ENCODE measurements at regions not wholly inside any gene's neighbourhood (a gene's known extent, or its start where the extent isn't known, plus 50 kb on each side); places are given as distances from the start of the nearest gene placed in this dataset.

DNA sequence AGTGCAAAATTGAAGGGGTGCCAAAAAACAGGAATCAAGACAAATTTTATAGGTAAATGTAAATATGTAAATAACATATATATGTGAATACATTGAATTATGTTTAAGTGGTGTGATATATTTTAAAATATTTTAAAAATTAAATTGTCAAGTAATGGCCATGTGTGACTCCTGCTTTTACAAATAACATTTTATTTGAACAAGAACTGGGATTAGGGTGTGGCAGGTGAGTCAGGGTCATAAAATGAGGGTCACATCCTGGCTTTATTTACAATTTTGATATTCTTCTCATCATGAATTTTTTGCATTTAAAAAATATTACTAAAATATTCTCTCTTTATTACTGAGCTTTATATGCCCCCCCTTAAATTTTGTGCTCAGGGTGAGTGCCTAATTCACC lies 601.1 kb upstream of the MAN1A1 start:
- no peaks in the 10 kb centered on the region for H3K36me3 ChIP-seq (ENCODE audit: control insufficient read depth, insufficient read depth, low read length)
- no peak overlapping the region for H2BK5ac ChIP-seq (ENCODE audit: low read depth, low read length, poor library complexity, severe bottlenecking)
- no peak overlapping the region for H4K91ac ChIP-seq (ENCODE audit: insufficient read depth, low read depth, low read length)
- H3K18ac ChIP-seq (ENCODE audit: low read depth, low read length) = no peak overlapping the region
- H3K4ac ChIP-seq (ENCODE audit: low read depth, low read length) = no peak overlapping the region
- H2AK5ac ChIP-seq (ENCODE audit: low read depth, low read length) = no peak overlapping the region
- H3K4me2 ChIP-seq (ENCODE audit: low read depth, low read length) = no peak overlapping the region
- H3K27ac ChIP-seq (ENCODE audit: insufficient read depth, low read length) = no peak overlapping the region
- POLR2A ChIA-PET (ENCODE audit: unreplicated experiment) = no interaction called here
- ATAC-seq (ENCODE audit: low read depth) (no peak), DNase-seq (no peak)
- H3K14ac ChIP-seq (replicated peaks; ENCODE audit: low read depth, low read length) = no peak overlapping the region
- H3K27me3 ChIP-seq (ENCODE audit: control insufficient read depth, insufficient read depth, low read length) = no peaks in the 10 kb centered on the region
- H4K8ac ChIP-seq (ENCODE audit: low read depth in 2 of 2, low read length in 2 of 2) = no peak overlapping the region
- no peak overlapping the region for H3K9ac ChIP-seq (ENCODE audit: low read depth, low read length)
- no peak overlapping the region for H2AFZ ChIP-seq (replicated peaks; ENCODE audit: low read length, poor library complexity)
- H2AK9ac ChIP-seq (replicated peaks; ENCODE audit: low read depth, low read length, poor library complexity) = no peak overlapping the region
- no peaks in the 10 kb centered on the region for H3K79me1 ChIP-seq (ENCODE audit: low read depth in 1 of 2, low read length in 2 of 2)
- in situ Hi-C loops (cut with MboI; ENCODE audit: low sequenced_read_pairs) = no loop called here
- no peaks in the 10 kb centered on the region for H3K4me1 ChIP-seq (ENCODE audit: control insufficient read depth, insufficient read depth, low read length)
- CTCF ChIA-PET = no interaction called here
- H3K9me1 ChIP-seq (ENCODE audit: insufficient read depth, low read length) = no peaks in the 10 kb centered on the region
- intact Hi-C loops (cut with micrococcal nuclease) = no loop called here
- dilution Hi-C loops (cut with HindIII; ENCODE audit: low sequenced_read_pairs, unreplicated experiment) = no loop called here
- TF ChIP-seq POLR2A (IDR thresholded peaks at IDR 0.05; ENCODE audit: low read depth, low read length) (no peak), SMC3 (IDR thresholded peaks at IDR 0.05; ENCODE audit: low read depth, low read length) (no peak), RFX5 (IDR thresholded peaks at IDR 0.05; ENCODE audit: low read depth, low read length) (no peak), USF2 (IDR thresholded peaks at IDR 0.05; ENCODE audit: low read depth, low read length) (no peak), FOS (IDR thresholded peaks at IDR 0.05; ENCODE audit: low read depth, low read length) (no peak), RAD21 (IDR thresholded peaks at IDR 0.05; ENCODE audit: low read length) (no peak), RCOR1 (IDR thresholded peaks at IDR 0.05; ENCODE audit: insufficient replicate concordance, low read length) (no peak), MAFK (IDR thresholded peaks at IDR 0.05; ENCODE audit: low read depth, low read length) (no peak), MAZ (IDR thresholded peaks at IDR 0.05; ENCODE audit: borderline replicate concordance, low read depth, low read length) (no peak), CEBPB (IDR thresholded peaks at IDR 0.05; ENCODE audit: low read depth, low read length) (no peak), BHLHE40 (IDR thresholded peaks at IDR 0.05; ENCODE audit: low read depth, low read length) (no peak), CTCF (conservative IDR thresholded peaks at IDR 0.05; ENCODE audit: low read depth, low read length) (no peak), MXI1 (IDR thresholded peaks at IDR 0.05; ENCODE audit: borderline replicate concordance, low read depth, low read length) (no peak), NFE2L2 (IDR thresholded peaks at IDR 0.05; ENCODE audit: low read depth, low read length) (no peak), CHD1 (IDR thresholded peaks at IDR 0.05; ENCODE audit: low read depth, low read length) (no peak)
- TF ChIP-seq, protein P1, sequence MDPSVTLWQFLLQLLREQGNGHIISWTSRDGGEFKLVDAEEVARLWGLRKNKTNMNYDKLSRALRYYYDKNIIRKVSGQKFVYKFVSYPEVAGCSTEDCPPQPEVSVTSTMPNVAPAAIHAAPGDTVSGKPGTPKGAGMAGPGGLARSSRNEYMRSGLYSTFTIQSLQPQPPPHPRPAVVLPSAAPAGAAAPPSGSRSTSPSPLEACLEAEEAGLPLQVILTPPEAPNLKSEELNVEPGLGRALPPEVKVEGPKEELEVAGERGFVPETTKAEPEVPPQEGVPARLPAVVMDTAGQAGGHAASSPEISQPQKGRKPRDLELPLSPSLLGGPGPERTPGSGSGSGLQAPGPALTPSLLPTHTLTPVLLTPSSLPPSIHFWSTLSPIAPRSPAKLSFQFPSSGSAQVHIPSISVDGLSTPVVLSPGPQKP (IDR thresholded peaks at IDR 0.05; ENCODE audit: borderline replicate concordance, low read depth, low read length) = no peak
- no peak overlapping the region for H2BK120ac ChIP-seq (ENCODE audit: low read depth, low read length)
- H3K9me3 ChIP-seq (ENCODE audit: control insufficient read depth, insufficient read depth, low read length) = no peaks in the 10 kb centered on the region
- no TSS peak for BruUV-seq (replicated peaks)
- H3K56ac ChIP-seq (ENCODE audit: extremely low read depth, insufficient read depth, low read length) = no peak overlapping the region
- no peak overlapping the region for H3K4me3 ChIP-seq (ENCODE audit: insufficient read depth, low read depth, low read length)
- H2BK20ac ChIP-seq (ENCODE audit: low read depth, low read length) = no peak overlapping the region
- no peaks in the 10 kb centered on the region for H4K20me1 ChIP-seq (ENCODE audit: insufficient read depth, low read length)
- no peak overlapping the region for H4K5ac ChIP-seq (ENCODE audit: low read depth, low read length)
- H3K23ac ChIP-seq (ENCODE audit: low read depth, low read length) = no peak overlapping the region
- H2BK15ac ChIP-seq (ENCODE audit: low read depth, low read length) = no peak overlapping the region

Data from IMR-90 (cell line).